ENCODE measurements at regions not wholly inside any gene's neighbourhood (a gene's known extent, or its start where the extent isn't known, plus 50 kb on each side); places are given as distances from the start of the nearest gene placed in this dataset.

DNA sequence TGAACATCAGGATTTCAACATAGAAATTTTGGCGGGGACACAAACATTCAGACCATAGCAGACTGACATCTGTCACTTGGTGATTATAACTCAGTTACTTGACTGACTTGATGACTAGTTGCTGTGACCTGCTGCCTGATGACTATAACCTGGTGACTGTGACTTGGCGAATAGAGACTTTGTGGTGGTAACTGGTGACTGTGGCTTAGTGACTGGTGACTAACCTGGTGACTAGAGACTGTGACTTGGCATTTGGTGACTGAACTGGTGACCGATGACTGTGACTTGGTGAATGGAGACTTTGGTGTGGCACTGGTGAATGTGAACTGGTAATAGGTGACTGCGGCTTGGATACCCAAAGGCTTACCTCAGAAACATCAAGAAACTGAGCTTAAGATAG is 563.1 kb upstream of the FAM98A start:
- no peak for DNase-seq (ENCODE audit: low spot score)
- Histone ChIP-seq H3K4me3 (ENCODE audit: low read depth, low read length, poor library complexity, severe bottlenecking) (no peak overlapping the region), H3K9me3 (ENCODE audit: low read depth, low read length, poor library complexity, severe bottlenecking) (no peaks in the 10 kb centered on the region), H3K27ac (ENCODE audit: low read depth, low read length, poor library complexity, severe bottlenecking) (no peak overlapping the region), H3K4me1 (ENCODE audit: insufficient read depth, low read length, poor library complexity, severe bottlenecking) (no peaks in the 10 kb centered on the region), H3K36me3 (ENCODE audit: insufficient read depth, low read length, poor library complexity, severe bottlenecking) (no peaks in the 10 kb centered on the region), H3K27me3 (replicated peaks; ENCODE audit: insufficient read depth, low read depth, low read length, poor library complexity) (no peaks in the 10 kb centered on the region)
- intact Hi-C loops (cut with micrococcal nuclease; ENCODE audit: unreplicated experiment) = no loop called here
- no peak for TF ChIP-seq EZH2 (IDR thresholded peaks at IDR 0.05; ENCODE audit: borderline replicate concordance, low read depth, low read length, poor library complexity, severe bottlenecking)
- ChIA-PET POLR2A (ENCODE audit: low non-redundant PET) (no interaction called here), CTCF (no interaction called here)
- BruUV-seq (replicated peaks) = no TSS peak

DNA sequence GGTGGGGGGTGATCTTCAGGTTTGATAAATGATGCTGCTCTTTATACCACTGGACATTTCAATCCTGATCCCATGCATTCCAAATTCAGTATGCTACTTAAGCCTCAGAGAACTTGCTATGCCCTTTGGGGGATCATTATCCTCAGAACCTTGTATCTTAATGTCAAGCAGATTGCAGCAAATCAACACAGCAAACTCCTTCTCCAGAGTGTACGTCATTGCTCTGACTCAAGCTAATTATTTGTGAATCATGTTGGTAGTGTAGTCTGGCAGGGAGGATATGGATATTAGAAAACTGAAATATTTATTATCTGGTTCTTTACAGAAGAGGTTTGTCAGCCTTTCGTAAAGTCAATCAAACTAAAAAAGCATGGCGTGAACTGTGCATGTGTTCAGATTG is 562.5 kb upstream of the FAM98A start:
- TF ChIP-seq CTCF (conservative IDR thresholded peaks at IDR 0.05; ENCODE audit: low read depth, low read length) (no peak), EZH2 (IDR thresholded peaks at IDR 0.05; ENCODE audit: borderline replicate concordance, low read depth, low read length, poor library complexity, severe bottlenecking) (no peak)
- no peaks in the 10 kb centered on the region for H3K27me3 ChIP-seq (replicated peaks; ENCODE audit: insufficient read depth, low read depth, low read length, poor library complexity)
- POLR2A ChIA-PET (ENCODE audit: low non-redundant PET) = no interaction called here
- H3K9me3 ChIP-seq (ENCODE audit: low read depth, low read length, poor library complexity, severe bottlenecking) = no peaks in the 10 kb centered on the region
- intact Hi-C loops (cut with micrococcal nuclease; ENCODE audit: unreplicated experiment) = no loop called here
- no peak overlapping the region for H3K27ac ChIP-seq (ENCODE audit: low read depth, low read length, poor library complexity, severe bottlenecking)
- CTCF ChIA-PET = interaction anchor here (0.6 kb wide), 1 partner anchor 1000 kb away, joined by 5 read pairs; no protein-coding TSS in a partner anchor
- no peak overlapping the region for H3K4me3 ChIP-seq (ENCODE audit: low read depth, low read length, poor library complexity, severe bottlenecking)
- no TSS peak for BruUV-seq (replicated peaks)
- peak; percentile 6 for DNase-seq (ENCODE audit: low spot score)
- H3K4me1 ChIP-seq (ENCODE audit: insufficient read depth, low read length, poor library complexity, severe bottlenecking) = no peaks in the 10 kb centered on the region
- no peaks in the 10 kb centered on the region for H3K36me3 ChIP-seq (ENCODE audit: insufficient read depth, low read length, poor library complexity, severe bottlenecking)

DNA sequence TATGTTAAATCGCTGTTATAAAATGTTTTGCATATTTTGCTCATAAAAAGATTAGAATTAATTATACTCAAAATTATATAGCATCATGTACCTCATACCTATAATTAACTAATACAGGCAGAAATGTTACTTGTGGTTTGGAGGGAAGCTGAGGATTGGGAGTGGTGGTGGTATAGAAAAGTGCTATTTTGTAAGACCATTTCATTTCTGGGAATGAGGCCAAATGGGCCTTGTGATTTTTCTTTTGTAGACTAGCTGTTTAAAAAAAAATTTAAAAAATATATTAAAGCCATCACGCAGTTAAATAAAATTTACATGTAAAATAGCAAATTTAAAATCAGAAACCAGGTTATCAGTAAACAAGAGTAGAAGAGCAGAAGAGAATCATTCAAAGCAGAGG is 560.8 kb upstream of the FAM98A start:
- no peaks in the 10 kb centered on the region for H3K27me3 ChIP-seq (replicated peaks; ENCODE audit: insufficient read depth, low read depth, low read length, poor library complexity)
- intact Hi-C loops (cut with micrococcal nuclease; ENCODE audit: unreplicated experiment) = no loop called here

More for the DNA sequence above, 560.8 kb upstream of the FAM98A start:
- no peak for DNase-seq (ENCODE audit: low spot score)
- ChIA-PET CTCF (no interaction called here), POLR2A (ENCODE audit: low non-redundant PET) (no interaction called here)
- TF ChIP-seq EZH2 (IDR thresholded peaks at IDR 0.05; ENCODE audit: borderline replicate concordance, low read depth, low read length, poor library complexity, severe bottlenecking) (no peak), CTCF (conservative IDR thresholded peaks at IDR 0.05; ENCODE audit: low read depth, low read length) (no peak)
- Histone ChIP-seq H3K27ac (ENCODE audit: low read depth, low read length, poor library complexity, severe bottlenecking) (no peak overlapping the region), H3K4me1 (ENCODE audit: insufficient read depth, low read length, poor library complexity, severe bottlenecking) (no peaks in the 10 kb centered on the region), H3K4me3 (ENCODE audit: low read depth, low read length, poor library complexity, severe bottlenecking) (no peak overlapping the region), H3K9me3 (ENCODE audit: low read depth, low read length, poor library complexity, severe bottlenecking) (no peaks in the 10 kb centered on the region), H3K36me3 (ENCODE audit: insufficient read depth, low read length, poor library complexity, severe bottlenecking) (no peaks in the 10 kb centered on the region)
- BruUV-seq (replicated peaks) = no TSS peak
